ENCODE measurements at regions not wholly inside any gene's neighbourhood (a gene's known extent, or its start where the extent isn't known, plus 50 kb on each side); places are given as distances from the start of the nearest gene placed in this dataset.

GRCh38 chr10:109166935-109167334, 756.4 kb downstream of the XPNPEP1 start:
- Histone ChIP-seq H3K9me3 (ENCODE audit: low read length) (no peaks in the 10 kb centered on the region), H3F3A (ENCODE audit: insufficient read depth, low read length, poor library complexity, severe bottlenecking) (no peaks in the 10 kb centered on the region), H3K79me2 (replicated peaks; ENCODE audit: insufficient read depth, low read length) (no peaks in the 10 kb centered on the region), H3K4me2 (ENCODE audit: low read length) (no peak overlapping the region), H3K27me3 (ENCODE audit: insufficient read depth, low read depth, low read length) (no peaks in the 10 kb centered on the region), H3K9me2 (ENCODE audit: insufficient read depth, low read length) (no peaks in the 10 kb centered on the region), H3K4me3 (ENCODE audit: low read length) (no peak overlapping the region), H3K9ac (ENCODE audit: low read length) (no peak overlapping the region), H3K36me3 (ENCODE audit: insufficient read depth, low read length) (no peaks in the 10 kb centered on the region), H2AFZ (ENCODE audit: low read depth, low read length) (no peak overlapping the region), H3K27ac (ENCODE audit: low read length) (no peak overlapping the region), H4K20me1 (ENCODE audit: insufficient read depth) (no peaks in the 10 kb centered on the region)
- TF ChIP-seq EP300 (conservative IDR thresholded peaks at IDR 0.05; ENCODE audit: poor library complexity, severe bottlenecking) (no peak), POLR2AphosphoS5 (IDR thresholded peaks at IDR 0.05) (no peak), SMC3 (conservative IDR thresholded peaks at IDR 0.05; ENCODE audit: poor library complexity) (no peak), CTCF (IDR thresholded peaks at IDR 0.05; ENCODE audit: poor library complexity, severe bottlenecking) (no peak), RAD21 (conservative IDR thresholded peaks at IDR 0.05) (no peak), TAF1 (IDR thresholded peaks at IDR 0.05; ENCODE audit: low read depth) (no peak), REST (IDR thresholded peaks at IDR 0.05; ENCODE audit: borderline replicate concordance) (no peak), EZH2 (IDR thresholded peaks at IDR 0.05; ENCODE audit: borderline replicate concordance, insufficient read depth, low read length, poor library complexity, severe bottlenecking) (no peak), MXI1 (conservative IDR thresholded peaks at IDR 0.05; ENCODE audit: poor library complexity, severe bottlenecking) (no peak)

- Histone ChIP-seq H4K20me1 (ENCODE audit: insufficient read depth) (no peaks in the 10 kb centered on the region), H3K9me2 (ENCODE audit: insufficient read depth, low read length) (no peaks in the 10 kb centered on the region), H3K9ac (ENCODE audit: low read length) (no peak overlapping the region), H3K9me3 (ENCODE audit: low read length) (no peaks in the 10 kb centered on the region), H3K27ac (ENCODE audit: low read length) (no peak overlapping the region), H3K79me2 (replicated peaks; ENCODE audit: insufficient read depth, low read length) (no peaks in the 10 kb centered on the region), H3K4me2 (ENCODE audit: low read length) (no peak overlapping the region), H3K27me3 (ENCODE audit: insufficient read depth, low read depth, low read length) (no peaks in the 10 kb centered on the region), H2AFZ (ENCODE audit: low read depth, low read length) (no peak overlapping the region), H3K36me3 (ENCODE audit: insufficient read depth, low read length) (no peaks in the 10 kb centered on the region), H3F3A (ENCODE audit: insufficient read depth, low read length, poor library complexity, severe bottlenecking) (no peaks in the 10 kb centered on the region), H3K4me3 (ENCODE audit: low read length) (no peak overlapping the region)
- no peak for TF ChIP-seq SMC3 (conservative IDR thresholded peaks at IDR 0.05; ENCODE audit: poor library complexity)
- no peak for TF ChIP-seq EZH2 (IDR thresholded peaks at IDR 0.05; ENCODE audit: borderline replicate concordance, insufficient read depth, low read length, poor library complexity, severe bottlenecking)
- TF ChIP-seq CTCF (IDR thresholded peaks at IDR 0.05; ENCODE audit: poor library complexity, severe bottlenecking): no peak
- no peak for TF ChIP-seq TAF1 (IDR thresholded peaks at IDR 0.05; ENCODE audit: low read depth)
- TF ChIP-seq RAD21 (conservative IDR thresholded peaks at IDR 0.05): no peak
- TF ChIP-seq EP300 (conservative IDR thresholded peaks at IDR 0.05; ENCODE audit: poor library complexity, severe bottlenecking): no peak
Measured at GRCh38 chr10:109159351-109159750, 764.0 kb downstream of the XPNPEP1 start.
